ENCODE measurements at regions not wholly inside any gene's neighbourhood (a gene's known extent, or its start where the extent isn't known, plus 50 kb on each side); places are given as distances from the start of the nearest gene placed in this dataset.

- peak; percentile 92 for TF ChIP-seq CTBP1 (IDR thresholded peaks at IDR 0.05; ENCODE audit: borderline replicate concordance)
- TF ChIP-seq TCF3 (CRISPR knock-in tag; IDR thresholded peaks at IDR 0.05): peak; percentile 99
- TF ChIP-seq KAT7 (CRISPR knock-in tag; IDR thresholded peaks at IDR 0.05; ENCODE audit: borderline replicate concordance): no peak; the same call in 1 of the 2 replicates
- TF ChIP-seq ZNF311 (CRISPR knock-in tag; IDR thresholded peaks at IDR 0.05): no peak
- TF ChIP-seq ID3 (CRISPR knock-in tag; IDR thresholded peaks at IDR 0.05): no peak
- peak; percentile 76; the same call in 1 of the 2 replicates for TF ChIP-seq ID3 (tag; IDR thresholded peaks at IDR 0.05)
- peak; percentile 28 for TF ChIP-seq PHF20 (IDR thresholded peaks at IDR 0.05; ENCODE audit: partially characterized antibody)
- TF ChIP-seq ZNF347 (CRISPR knock-in tag; IDR thresholded peaks at IDR 0.05; ENCODE audit: low read depth): no peak
- peak; percentile 98 for TF ChIP-seq PKNOX1 (IDR thresholded peaks at IDR 0.05)
- TF ChIP-seq JUN (IDR thresholded peaks at IDR 0.05; ENCODE audit: borderline replicate concordance, low read depth, low read length): peak; percentile 100
- peak; percentile 98 for TF ChIP-seq JUN (CRISPR knock-in tag; IDR thresholded peaks at IDR 0.05; ENCODE audit: borderline replicate concordance)
- peak; percentile 87 for TF ChIP-seq ZBTB7A (IDR thresholded peaks at IDR 0.05; ENCODE audit: borderline replicate concordance, control insufficient read depth, low read depth, low read length)
- no peak for TF ChIP-seq RNF219 (CRISPR knock-in tag; IDR thresholded peaks at IDR 0.05)
- peak; percentile 82 for TF ChIP-seq ELF1 (tag; IDR thresholded peaks at IDR 0.05)
- TF ChIP-seq MYC (IDR thresholded peaks at IDR 0.05; ENCODE audit: low read depth, low read length): peak; percentile 87
- TF ChIP-seq MYC (CRISPR knock-in tag; IDR thresholded peaks at IDR 0.05; ENCODE audit: borderline replicate concordance, low read depth): no peak; the same call in 1 of the 2 replicates
- TF ChIP-seq TEAD2 (tag; IDR thresholded peaks at IDR 0.05): peak; percentile 50
- 0 out of 2 replicates have a peak, but pooled peaks have one; percentile 62 for TF ChIP-seq CLOCK (CRISPR knock-in tag; IDR thresholded peaks at IDR 0.05; ENCODE audit: borderline replicate concordance)
- peak; percentile 66; the same call in 1 of the 2 replicates for TF ChIP-seq ETS1 (conservative IDR thresholded peaks at IDR 0.05; ENCODE audit: control insufficient read depth, low read depth, low read length)
- peak; percentile 77; the same call in 1 of the 2 replicates for TF ChIP-seq CCAR2 (IDR thresholded peaks at IDR 0.05; ENCODE audit: low read depth, low read length)
Observed at GRCh38 chr3:5428607-5429516, 241.4 kb downstream of the EDEM1 start (continued).
